ENCODE measurements at regions not wholly inside any gene's neighbourhood (a gene's known extent, or its start where the extent isn't known, plus 50 kb on each side); places are given as distances from the start of the nearest gene placed in this dataset.

GRCh38 chr2:142316049-142316448 lies 185.2 kb upstream of the LRP1B start:
- Histone ChIP-seq H3K4me3 (ENCODE audit: low read depth, low read length) (no peak overlapping the region), H3K27me3 (replicated peaks) (no peaks in the 10 kb centered on the region), H3K27ac (no peak overlapping the region), H3K36me3 (replicated peaks) (no peaks in the 10 kb centered on the region)
- DNase-seq = no peak
- in situ Hi-C loops (cut with HindIII; ENCODE audit: low pct_ligation_motif_present, low sequenced_read_pairs) = no loop called here
- no peak for TF ChIP-seq CTCF (IDR thresholded peaks at IDR 0.05; ENCODE audit: low read depth, low read length, missing control alignments)

- DNase-seq = no peak
- no peak overlapping the region for H3K4me3 ChIP-seq (ENCODE audit: low read depth, low read length)
- H3K27me3 ChIP-seq (replicated peaks) = no peaks in the 10 kb centered on the region
- H3K36me3 ChIP-seq (replicated peaks) = no peaks in the 10 kb centered on the region
- no peak for TF ChIP-seq CTCF (IDR thresholded peaks at IDR 0.05; ENCODE audit: low read depth, low read length, missing control alignments)
- no peak overlapping the region for H3K27ac ChIP-seq
- in situ Hi-C loops (cut with HindIII; ENCODE audit: low pct_ligation_motif_present, low sequenced_read_pairs) = no loop called here
Observed at GRCh38 chr2:142315346-142315745, 184.5 kb upstream of the LRP1B start.

GRCh38 chr2:142314164-142314563 lies 183.3 kb upstream of the LRP1B start:
- Histone ChIP-seq H3K36me3 (replicated peaks) (no peaks in the 10 kb centered on the region), H3K4me3 (ENCODE audit: low read depth, low read length) (no peak overlapping the region), H3K27ac (no peak overlapping the region), H3K27me3 (replicated peaks) (no peaks in the 10 kb centered on the region)
- DNase-seq = no peak
- no peak for TF ChIP-seq CTCF (IDR thresholded peaks at IDR 0.05; ENCODE audit: low read depth, low read length, missing control alignments)
- in situ Hi-C loops (cut with HindIII; ENCODE audit: low pct_ligation_motif_present, low sequenced_read_pairs) = no loop called here

GRCh38 chr2:142310530-142310929 lies 179.7 kb upstream of the LRP1B start:
- H3K4me3 ChIP-seq (ENCODE audit: low read depth, low read length) = no peak overlapping the region
- no peak overlapping the region for H3K27ac ChIP-seq
- H3K36me3 ChIP-seq (replicated peaks) = no peaks in the 10 kb centered on the region
- DNase-seq = no peak
- no peaks in the 10 kb centered on the region for H3K27me3 ChIP-seq (replicated peaks)
- no peak for TF ChIP-seq CTCF (IDR thresholded peaks at IDR 0.05; ENCODE audit: low read depth, low read length, missing control alignments)
- in situ Hi-C loops (cut with HindIII; ENCODE audit: low pct_ligation_motif_present, low sequenced_read_pairs) = no loop called here

- DNase-seq = no peak
- Histone ChIP-seq H3K36me3 (replicated peaks) (no peaks in the 10 kb centered on the region), H3K4me3 (ENCODE audit: low read depth, low read length) (no peak overlapping the region), H3K27ac (no peak overlapping the region), H3K27me3 (replicated peaks) (no peaks in the 10 kb centered on the region)
- in situ Hi-C loops (cut with HindIII; ENCODE audit: low pct_ligation_motif_present, low sequenced_read_pairs) = no loop called here
- no peak for TF ChIP-seq CTCF (IDR thresholded peaks at IDR 0.05; ENCODE audit: low read depth, low read length, missing control alignments)
Observed at GRCh38 chr2:142308744-142309143, 177.9 kb upstream of the LRP1B start.

GRCh38 chr2:142307616-142308115 lies 176.8 kb upstream of the LRP1B start:
- TF ChIP-seq CTCF (IDR thresholded peaks at IDR 0.05; ENCODE audit: low read depth, low read length, missing control alignments) = no peak
- no peak for DNase-seq
- Histone ChIP-seq H3K36me3 (replicated peaks) (no peaks in the 10 kb centered on the region), H3K27ac (no peak overlapping the region), H3K4me3 (ENCODE audit: low read depth, low read length) (no peak overlapping the region), H3K27me3 (replicated peaks) (no peaks in the 10 kb centered on the region)
- in situ Hi-C loops (cut with HindIII; ENCODE audit: low pct_ligation_motif_present, low sequenced_read_pairs) = no loop called here
